Astrocyte (in vitro differentiated cells and primary cell): ENCODE measurements at regions not wholly inside any gene's neighbourhood (a gene's known extent, or its start where the extent isn't known, plus 50 kb on each side); places are given as distances from the start of the nearest gene placed in this dataset.

Source experiments
- DNase-seq: peaks from one replicate; pipeline ENCODE4 v3.0.0-alpha.2; 2010; ENCODE audit warnings: low read depth
- FAIRE-seq: peaks from 2 replicates; lab custom pipeline; 2011; peaks lifted over from hg19 to GRCh38; lab: Jason Lieb, UNC
- H2AFZ ChIP-seq: 2 replicates; pipeline ENCODE4 v1.6.0; 2012; ENCODE audit warnings: low read depth, low read length, inconsistent platforms
- H3K27ac ChIP-seq: 2 replicates; pipeline ENCODE4 v1.5.1; 2011; ENCODE audit warnings: low read depth, low read length, inconsistent platforms
- H3K27me3 ChIP-seq: 2 replicates; pipeline ENCODE4 v1.6.0; 2011; ENCODE audit warnings: low read length, inconsistent platforms; ENCODE audit not compliant: insufficient read depth
- H3K36me3 ChIP-seq: 2 replicates; pipeline ENCODE4 v1.5.1; 2011; ENCODE audit warnings: low read length, inconsistent platforms; ENCODE audit not compliant: insufficient read depth
- H3K4me1 ChIP-seq: 2 replicates; pipeline ENCODE4 v1.5.1; 2011; ENCODE audit warnings: low read length, inconsistent platforms; ENCODE audit not compliant: insufficient read depth
- H3K4me2 ChIP-seq: 2 replicates; pipeline ENCODE4 v1.6.0; 2012; ENCODE audit warnings: low read length, inconsistent platforms
- H3K4me3 ChIP-seq: 2 replicates; pipeline ENCODE4 v1.5.1; 2011; ENCODE audit warnings: low read depth, mild to moderate bottlenecking, low read length, inconsistent platforms; ENCODE audit not compliant: insufficient read depth
- H3K79me2 ChIP-seq: 2 replicates; pipeline ENCODE4 v1.6.0; 2012; ENCODE audit warnings: mild to moderate bottlenecking, low read length, inconsistent platforms; ENCODE audit not compliant: insufficient read depth
- H3K9ac ChIP-seq: 2 replicates; pipeline ENCODE4 v1.6.0; 2012; ENCODE audit warnings: mild to moderate bottlenecking, low read length, inconsistent platforms
- H3K9me3 ChIP-seq: 2 replicates; pipeline ENCODE4 v1.5.1; 2012; ENCODE audit warnings: low read depth, mild to moderate bottlenecking, low read length, inconsistent platforms; ENCODE audit not compliant: insufficient read depth
- H4K20me1 ChIP-seq: 2 replicates; pipeline ENCODE4 v1.6.0; 2012; ENCODE audit warnings: low read length, inconsistent platforms; ENCODE audit not compliant: insufficient read depth
- H3K27ac Mint-ChIP-seq: one replicate; pipeline ENCODE4 v1.8.0; 2021; ENCODE audit warnings: mild to moderate bottlenecking, mixed read lengths; ENCODE audit not compliant: unreplicated experiment
- H3K27me3 Mint-ChIP-seq: one replicate; pipeline ENCODE4 v1.8.0; 2021; ENCODE audit warnings: low read depth, mixed read lengths; ENCODE audit not compliant: unreplicated experiment
- H3K36me3 Mint-ChIP-seq: one replicate; pipeline ENCODE4 v1.8.0; 2021; ENCODE audit warnings: low read depth, mixed read lengths; ENCODE audit not compliant: unreplicated experiment
- H3K4me1 Mint-ChIP-seq: one replicate; pipeline ENCODE4 v1.8.0; 2021; ENCODE audit warnings: low read depth, mixed read lengths; ENCODE audit not compliant: unreplicated experiment
- H3K4me3 Mint-ChIP-seq: one replicate; pipeline ENCODE4 v1.8.0; 2021; ENCODE audit warnings: mild to moderate bottlenecking, moderate library complexity, mixed read lengths; ENCODE audit not compliant: unreplicated experiment
- H3K9me3 Mint-ChIP-seq: one replicate; pipeline ENCODE4 v1.8.0; 2021; ENCODE audit warnings: mild to moderate bottlenecking, mixed read lengths; ENCODE audit not compliant: unreplicated experiment
- EZH2 ChIP-seq: IDR thresholded peaks from 2 replicates; pipeline ENCODE4 v1.6.1; 2012; ENCODE audit warnings: mild to moderate bottlenecking, low read length, inconsistent platforms; ENCODE audit not compliant: insufficient read depth
- TF ChIP-seq, protein P1 (sequence below): IDR thresholded peaks from 2 replicates; pipeline ENCODE4 v1.5.1; 2011; ENCODE audit warnings: low read depth, mild to moderate bottlenecking, inconsistent platforms, low read length, moderate library complexity; ENCODE audit not compliant: insufficient read depth

- H3K27ac Mint-ChIP-seq: no peak overlapping the region
- H3K4me3 Mint-ChIP-seq: no peak overlapping the region
- DNase-seq (no peak), FAIRE-seq (no peak)
- no peaks in the 10 kb centered on the region for H3K27me3 ChIP-seq
- peaks cover 15% of the 10 kb centered on the region for H3K9me3 ChIP-seq
- no peak overlapping the region for H3K9ac ChIP-seq
- H3K36me3 ChIP-seq: no peaks in the 10 kb centered on the region
- no peaks in the 10 kb centered on the region for H3K4me1 Mint-ChIP-seq
- no peaks in the 10 kb centered on the region for H3K9me3 Mint-ChIP-seq
- no peaks in the 10 kb centered on the region for H3K36me3 Mint-ChIP-seq
- no peaks in the 10 kb centered on the region for H4K20me1 ChIP-seq
- H3K27ac ChIP-seq: no peak overlapping the region
- H3K4me3 ChIP-seq: no peak overlapping the region
- no peak overlapping the region for H2AFZ ChIP-seq
- H3K79me2 ChIP-seq: no peaks in the 10 kb centered on the region
- no peak overlapping the region for H3K4me2 ChIP-seq
- no peaks in the 10 kb centered on the region for H3K4me1 ChIP-seq
- H3K27me3 Mint-ChIP-seq: peaks cover 12% of the 10 kb centered on the region
- no peak for TF ChIP-seq EZH2
- TF ChIP-seq, protein P1, sequence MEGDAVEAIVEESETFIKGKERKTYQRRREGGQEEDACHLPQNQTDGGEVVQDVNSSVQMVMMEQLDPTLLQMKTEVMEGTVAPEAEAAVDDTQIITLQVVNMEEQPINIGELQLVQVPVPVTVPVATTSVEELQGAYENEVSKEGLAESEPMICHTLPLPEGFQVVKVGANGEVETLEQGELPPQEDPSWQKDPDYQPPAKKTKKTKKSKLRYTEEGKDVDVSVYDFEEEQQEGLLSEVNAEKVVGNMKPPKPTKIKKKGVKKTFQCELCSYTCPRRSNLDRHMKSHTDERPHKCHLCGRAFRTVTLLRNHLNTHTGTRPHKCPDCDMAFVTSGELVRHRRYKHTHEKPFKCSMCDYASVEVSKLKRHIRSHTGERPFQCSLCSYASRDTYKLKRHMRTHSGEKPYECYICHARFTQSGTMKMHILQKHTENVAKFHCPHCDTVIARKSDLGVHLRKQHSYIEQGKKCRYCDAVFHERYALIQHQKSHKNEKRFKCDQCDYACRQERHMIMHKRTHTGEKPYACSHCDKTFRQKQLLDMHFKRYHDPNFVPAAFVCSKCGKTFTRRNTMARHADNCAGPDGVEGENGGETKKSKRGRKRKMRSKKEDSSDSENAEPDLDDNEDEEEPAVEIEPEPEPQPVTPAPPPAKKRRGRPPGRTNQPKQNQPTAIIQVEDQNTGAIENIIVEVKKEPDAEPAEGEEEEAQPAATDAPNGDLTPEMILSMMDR: no peak
Measured at GRCh38 chr22:49564054-49564453, 263.6 kb downstream of the BRD1 start.

- H3K4me1 Mint-ChIP-seq: no peaks in the 10 kb centered on the region
- Histone ChIP-seq H3K9ac (no peak overlapping the region), H4K20me1 (no peaks in the 10 kb centered on the region), H3K9me3 (peaks cover 15% of the 10 kb centered on the region), H3K27me3 (no peaks in the 10 kb centered on the region), H3K4me2 (no peak overlapping the region), H3K79me2 (no peaks in the 10 kb centered on the region), H3K27ac (no peak overlapping the region), H3K4me1 (no peaks in the 10 kb centered on the region), H3K36me3 (no peaks in the 10 kb centered on the region), H3K4me3 (no peak overlapping the region), H2AFZ (no peak overlapping the region)
- H3K36me3 Mint-ChIP-seq: no peaks in the 10 kb centered on the region
- H3K9me3 Mint-ChIP-seq: no peaks in the 10 kb centered on the region
- no peak for FAIRE-seq
- no peak for DNase-seq
- H3K27ac Mint-ChIP-seq: no peak overlapping the region
- H3K27me3 Mint-ChIP-seq: peaks cover 12% of the 10 kb centered on the region
- no peak overlapping the region for H3K4me3 Mint-ChIP-seq
- TF ChIP-seq, protein P1: no peak
- TF ChIP-seq EZH2: no peak
Measured at GRCh38 chr22:49562685-49563249, 264.9 kb downstream of the BRD1 start.

DNA sequence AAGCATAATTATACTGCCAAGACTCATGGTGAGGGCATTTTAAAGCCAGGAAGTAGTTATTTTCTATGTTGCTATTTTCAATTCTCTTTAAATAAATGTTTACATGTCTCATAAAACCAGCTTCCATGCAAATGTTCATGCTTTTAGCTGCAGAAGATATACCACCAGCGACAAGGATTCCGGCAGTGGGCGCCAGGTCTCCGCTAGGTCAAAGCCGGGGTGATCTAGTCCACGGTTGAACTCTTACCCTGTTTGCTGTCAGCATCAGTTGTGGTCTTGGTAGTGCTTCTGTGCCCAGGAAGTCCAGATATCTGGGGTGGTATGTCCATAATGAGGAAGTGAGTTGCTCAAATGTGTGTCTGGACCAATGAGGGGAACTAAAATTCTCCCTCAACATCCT lies 265.7 kb downstream of the BRD1 start:
- Mint-ChIP-seq H3K27ac (no peak overlapping the region), H3K27me3 (peaks cover 12% of the 10 kb centered on the region), H3K36me3 (no peaks in the 10 kb centered on the region), H3K4me1 (no peaks in the 10 kb centered on the region), H3K9me3 (no peaks in the 10 kb centered on the region), H3K4me3 (no peak overlapping the region)
- Histone ChIP-seq H3K9ac (no peak overlapping the region), H3K27me3 (no peaks in the 10 kb centered on the region), H3K27ac (no peak overlapping the region), H3K4me3 (no peak overlapping the region), H2AFZ (no peak overlapping the region), H3K4me2 (no peak overlapping the region), H3K79me2 (no peaks in the 10 kb centered on the region), H3K4me1 (no peaks in the 10 kb centered on the region), H4K20me1 (no peaks in the 10 kb centered on the region), H3K36me3 (no peaks in the 10 kb centered on the region), H3K9me3 (peaks cover 15% of the 10 kb centered on the region)
- FAIRE-seq: no peak
- no peak for DNase-seq
- TF ChIP-seq, protein P1: no peak
- TF ChIP-seq EZH2: no peak
